ENCODE measurements at regions not wholly inside any gene's neighbourhood (a gene's known extent, or its start where the extent isn't known, plus 50 kb on each side); places are given as distances from the start of the nearest gene placed in this dataset.

- TF ChIP-seq CTCF (conservative IDR thresholded peaks at IDR 0.05; ENCODE audit: low read depth, low read length) (no peak), EZH2 (IDR thresholded peaks at IDR 0.05; ENCODE audit: borderline replicate concordance, low read depth, low read length, poor library complexity, severe bottlenecking) (no peak)
These were observed 2108.9 kb upstream of the TENM3 start for GRCh38 chr4:180134091-180134866.
